IMR-90 (cell line): ENCODE measurements at regions not wholly inside any gene's neighbourhood (a gene's known extent, or its start where the extent isn't known, plus 50 kb on each side); places are given as distances from the start of the nearest gene placed in this dataset.

Experiments used
- ATAC-seq: fragments of 200-7000 bp; cut with Tn5 transposase; 2 replicates; pipeline ENCODE4 v1.9.1; 2020; ENCODE audit warnings: low read depth, mild to moderate bottlenecking, moderate library complexity
- BruUV-seq: library from RNA; stranded (reverse); fragments of 400-500 nt; replicated peaks from 2 replicates; lab custom pipeline; 2021; lab: Mats Ljungman, UMichigan
- CTCF ChIA-PET: fragments of 300-600 bp; formaldehyde crosslinking; extraction: SDS; loops from one replicate; lab custom pipeline; 2021; ENCODE audit warnings: antibody characterized with exemption; lab: Yijun Ruan, JAX
- POLR2A ChIA-PET: fragments of 300-600 bp; sonication (Branson Sonifier 250); formaldehyde crosslinking; loops from one replicate; lab custom pipeline; 2022; ENCODE audit warnings: antibody characterized with exemption; ENCODE audit not compliant: unreplicated experiment; lab: Charles Lee
- DNase-seq: peaks from one replicate; pipeline ENCODE4 v3.0.0; 2013
- H2AFZ ChIP-seq: replicated peaks from 2 replicates; pipeline ENCODE3; 2013; ENCODE audit warnings: low read length, mild to moderate bottlenecking; ENCODE audit not compliant: poor library complexity
- H2AK5ac ChIP-seq: 2 replicates; pipeline ENCODE4 v1.6.1; 2013; ENCODE audit warnings: low read depth, low read length, inconsistent platforms
- H2AK9ac ChIP-seq: replicated peaks from 2 replicates; pipeline ENCODE3; 2013; ENCODE audit warnings: mild to moderate bottlenecking, low read depth, low read length, moderate library complexity; ENCODE audit not compliant: poor library complexity
- H2BK120ac ChIP-seq: 2 replicates; pipeline ENCODE4 v1.6.1; 2013; ENCODE audit warnings: low read depth, low read length, inconsistent platforms
- H2BK15ac ChIP-seq: 3 replicates; pipeline ENCODE4 v1.6.1; 2013; ENCODE audit warnings: low read depth, low read length, inconsistent platforms
- H2BK20ac ChIP-seq: 2 replicates; pipeline ENCODE4 v1.6.1; 2013; ENCODE audit warnings: low read depth, mild to moderate bottlenecking, inconsistent platforms, low read length, moderate library complexity
- H2BK5ac ChIP-seq: 2 replicates; pipeline ENCODE4 v1.6.1; 2013; ENCODE audit warnings: mild to moderate bottlenecking, low read depth, low read length, inconsistent platforms; ENCODE audit not compliant: poor library complexity, severe bottlenecking
- H3K14ac ChIP-seq: replicated peaks from 2 replicates; pipeline ENCODE4 v1.6.1; 2013; ENCODE audit warnings: low read depth, low read length, inconsistent platforms
- H3K18ac ChIP-seq: 2 replicates; pipeline ENCODE4 v1.6.1; 2013; ENCODE audit warnings: low read depth, low read length, control low read depth
- H3K23ac ChIP-seq: 2 replicates; pipeline ENCODE4 v1.6.1; 2013; ENCODE audit warnings: low read depth, low read length, inconsistent platforms
- H3K27ac ChIP-seq: 2 replicates; pipeline ENCODE4 v1.5.1; 2013; ENCODE audit warnings: mild to moderate bottlenecking, control low read depth, low read length; ENCODE audit not compliant: insufficient read depth
- H3K27me3 ChIP-seq: 2 replicates; pipeline ENCODE4 v1.6.1; 2013; ENCODE audit warnings: low read length; ENCODE audit not compliant: control insufficient read depth, insufficient read depth
- H3K36me3 ChIP-seq: 2 replicates; pipeline ENCODE4 v1.6.1; 2013; ENCODE audit warnings: low read length, mixed read lengths; ENCODE audit not compliant: control insufficient read depth, insufficient read depth
- H3K4ac ChIP-seq: 2 replicates; pipeline ENCODE4 v1.6.1; 2013; ENCODE audit warnings: low read depth, low read length, inconsistent platforms
- H3K4me1 ChIP-seq: 2 replicates; pipeline ENCODE4 v1.6.1; 2013; ENCODE audit warnings: low read length, mixed read lengths; ENCODE audit not compliant: control insufficient read depth, insufficient read depth
- H3K4me2 ChIP-seq: 2 replicates; pipeline ENCODE4 v1.6.1; 2013; ENCODE audit warnings: low read depth, mild to moderate bottlenecking, control low read depth, low read length, moderate library complexity
- H3K4me3 ChIP-seq: 2 replicates; pipeline ENCODE4 v1.5.1; 2013; ENCODE audit warnings: low read depth, mild to moderate bottlenecking, control low read depth, low read length, moderate library complexity; ENCODE audit not compliant: insufficient read depth
- H3K56ac ChIP-seq: 2 replicates; pipeline ENCODE4 v1.6.1; 2013; ENCODE audit warnings: low read length, inconsistent platforms; ENCODE audit not compliant: insufficient read depth; ENCODE audit errors: extremely low read depth
- H3K79me1 ChIP-seq, 2 experiments: 2 replicates each; pipeline ENCODE4 v1.6.1; 2013; ENCODE audit warnings: low read length in 2 of 2, inconsistent platforms in 1 of 2, low read depth in 1 of 2
- H3K9ac ChIP-seq: 2 replicates; pipeline ENCODE4 v1.6.1; 2013; ENCODE audit warnings: low read depth, low read length, control low read depth
- H3K9me1 ChIP-seq: 2 replicates; pipeline ENCODE4 v1.6.1; 2013; ENCODE audit warnings: low read length, inconsistent platforms; ENCODE audit not compliant: insufficient read depth
- H3K9me3 ChIP-seq: 2 replicates; pipeline ENCODE4 v1.6.1; 2013; ENCODE audit warnings: low read length; ENCODE audit not compliant: control insufficient read depth, insufficient read depth
- H4K20me1 ChIP-seq: 2 replicates; pipeline ENCODE4 v1.6.1; 2013; ENCODE audit warnings: low read length, inconsistent platforms; ENCODE audit not compliant: insufficient read depth
- H4K5ac ChIP-seq: 2 replicates; pipeline ENCODE4 v1.6.1; 2013; ENCODE audit warnings: mild to moderate bottlenecking, low read depth, low read length, control low read depth
- H4K8ac ChIP-seq, 2 experiments: 2 replicates each; pipeline ENCODE4 v1.6.1; 2013; ENCODE audit warnings: low read depth in 2 of 2, low read length in 2 of 2, control low read depth in 1 of 2, inconsistent platforms in 1 of 2
- H4K91ac ChIP-seq: 2 replicates; pipeline ENCODE4 v1.6.1; 2013; ENCODE audit warnings: low read depth, low read length, inconsistent platforms; ENCODE audit not compliant: insufficient read depth
- BHLHE40 ChIP-seq: fragments of 150-350 bp; IDR thresholded peaks from 2 replicates; pipeline ENCODE4 v1.6.1; 2016; ENCODE audit warnings: mild to moderate bottlenecking, low read depth, low read length
- CEBPB ChIP-seq: IDR thresholded peaks from 2 replicates; pipeline ENCODE4 v1.6.1; 2012; ENCODE audit warnings: low read depth, low read length, improper control_type of control experiment
- CHD1 ChIP-seq: IDR thresholded peaks from 2 replicates; pipeline ENCODE4 v1.6.1; 2012; ENCODE audit warnings: low read depth, low read length, improper control_type of control experiment
- CTCF ChIP-seq: conservative IDR thresholded peaks from 2 replicates; pipeline ENCODE4 v1.5.1; 2012; ENCODE audit warnings: mild to moderate bottlenecking, low read depth, low read length, improper control_type of control experiment
- ELK1 ChIP-seq: fragments of 150-350 bp; IDR thresholded peaks from 2 replicates; pipeline ENCODE4 v1.6.1; 2016; ENCODE audit warnings: low read depth, mild to moderate bottlenecking, low read length, moderate library complexity, borderline replicate concordance
- FOS ChIP-seq: fragments of 150-350 bp; IDR thresholded peaks from 2 replicates; pipeline ENCODE4 v1.6.1; 2016; ENCODE audit warnings: low read depth, low read length
- MAFK ChIP-seq: IDR thresholded peaks from 2 replicates; pipeline ENCODE4 v1.6.1; 2012; ENCODE audit warnings: low read depth, low read length, improper control_type of control experiment
- MAZ ChIP-seq: IDR thresholded peaks from 2 replicates; pipeline ENCODE4 v1.6.1; 2012; ENCODE audit warnings: low read depth, mild to moderate bottlenecking, low read length, improper control_type of control experiment, moderate library complexity, borderline replicate concordance
- MXI1 ChIP-seq: IDR thresholded peaks from 2 replicates; pipeline ENCODE4 v1.6.1; 2012; ENCODE audit warnings: low read depth, mild to moderate bottlenecking, low read length, moderate library complexity, borderline replicate concordance
- NFE2L2 ChIP-seq: fragments of 150-350 bp; IDR thresholded peaks from 2 replicates; pipeline ENCODE4 v1.6.1; 2016; ENCODE audit warnings: low read depth, mild to moderate bottlenecking, low read length
- POLR2A ChIP-seq: IDR thresholded peaks from 2 replicates; pipeline ENCODE4 v1.6.1; 2012; ENCODE audit warnings: mild to moderate bottlenecking, low read depth, low read length
- RAD21 ChIP-seq: IDR thresholded peaks from 2 replicates; pipeline ENCODE4 v1.6.1; 2012; ENCODE audit warnings: low read length, improper control_type of control experiment
- RCOR1 ChIP-seq: IDR thresholded peaks from 2 replicates; pipeline ENCODE4 v1.6.1; 2012; ENCODE audit warnings: mild to moderate bottlenecking, low read length, improper control_type of control experiment; ENCODE audit not compliant: insufficient replicate concordance
- RFX5 ChIP-seq: IDR thresholded peaks from 2 replicates; pipeline ENCODE4 v1.8.0; 2012; ENCODE audit warnings: low read depth, mild to moderate bottlenecking, low read length, moderate library complexity
- SMC3 ChIP-seq: fragments of 150-350 bp; IDR thresholded peaks from 2 replicates; pipeline ENCODE4 v1.6.1; 2016; ENCODE audit warnings: low read depth, mild to moderate bottlenecking, antibody characterized with exemption, low read length, moderate library complexity
- USF2 ChIP-seq: fragments of 150-350 bp; IDR thresholded peaks from 2 replicates; pipeline ENCODE4 v1.6.1; 2017; ENCODE audit warnings: mild to moderate bottlenecking, antibody characterized with exemption, low read length, low read depth
- WGBS, 2 experiments: methylation state at CpG; one replicate each; pipeline versions ENCODE4 v1.1.5 to v1.1.7; 2013; ENCODE audit warnings: missing lambda C conversion rate in 2 of 2; ENCODE audit not compliant: insufficient read length in 1 of 2; ENCODE audit errors: extremely low coverage in 2 of 2; 5-methylcytosine and 5-hydroxymethylcytosine counted together
- dilution Hi-C: fragments of 300-500 bp; cut with HindIII; formaldehyde crosslinking; loops from one replicate; pipeline ENCODE4 v1.14.3; 2018; ENCODE audit warnings: low sequenced_read_pairs; ENCODE audit not compliant: unreplicated experiment
- in situ Hi-C: fragments of 300-500 bp; cut with MboI; formaldehyde crosslinking; loops from 3 replicates; pipeline ENCODE4 v1.14.3; 2019; ENCODE audit warnings: low sequenced_read_pairs, inconsistent platforms, mixed read lengths
- intact Hi-C: fragments of 100-400 bp; cut with micrococcal nuclease; formaldehyde crosslinking; loops from 2 replicates; pipeline ENCODE4 v1.10.0; 2022

- Histone ChIP-seq H3K79me1 (no peaks in the 10 kb centered on the region), H2AK9ac (no peak overlapping the region), H3K56ac (no peak overlapping the region), H3K4me2 (no peak overlapping the region), H4K5ac (no peak overlapping the region), H3K4ac (no peak overlapping the region), H3K4me1 (peaks cover 5% of the 10 kb centered on the region), H2AFZ (no peak overlapping the region), H3K9me1 (no peaks in the 10 kb centered on the region), H3K9ac (no peak overlapping the region), H3K14ac (no peak overlapping the region), H4K8ac (no peak overlapping the region), H3K18ac (no peak overlapping the region; the same call in 1 of the 2 replicates), H3K9me3 (no peaks in the 10 kb centered on the region), H2AK5ac (no peak overlapping the region), H3K27ac (no peak overlapping the region), H3K23ac (no peak overlapping the region), H3K27me3 (no peaks in the 10 kb centered on the region), H2BK15ac (no peak overlapping the region), H2BK5ac (no peak overlapping the region), H4K91ac (no peak overlapping the region), H3K4me3 (no peak overlapping the region), H3K36me3 (no peaks in the 10 kb centered on the region), H4K20me1 (no peaks in the 10 kb centered on the region), H2BK120ac (no peak overlapping the region), H2BK20ac (no peak overlapping the region)
- intact Hi-C loops, result no loop called here
- dilution Hi-C loops, result no loop called here
- ATAC-seq (no peak), DNase-seq (peak; percentile 11)
- CTCF ChIA-PET, result no interaction called here
- in situ Hi-C loops, result no loop called here
- TF ChIP-seq USF2 (no peak), CTCF (no peak), BHLHE40 (no peak), SMC3 (no peak), MAFK (no peak), MAZ (no peak), RAD21 (no peak), ELK1 (no peak), CHD1 (no peak), RFX5 (no peak), MXI1 (no peak), NFE2L2 (no peak), RCOR1 (no peak), CEBPB (no peak), FOS (no peak), POLR2A (no peak)
- POLR2A ChIA-PET, result no interaction called here
- no TSS peak for BruUV-seq
- 100% methylated on average over 1 of the region's 2 CpGs; no CpG with 5 or more reads in 1 of the 2 experiments for WGBS, 2 experiments
Measured at GRCh38 chr12:87760943-87761342, 268.3 kb downstream of the C12orf50 start.
